Hepatocyte (in vitro differentiated cells): ENCODE measurements at regions not wholly inside any gene's neighbourhood (a gene's known extent, or its start where the extent isn't known, plus 50 kb on each side); places are given as distances from the start of the nearest gene placed in this dataset.

Source experiments
- DNase-seq: peaks from one replicate; pipeline ENCODE4 v3.0.0-alpha.2; 2016; ENCODE audit warnings: low spot score
- H2AFZ ChIP-seq: fragments of 200-600 bp; sonication (generic); 2 replicates; pipeline ENCODE4 v1.6.0; 2016; ENCODE audit warnings: antibody characterized with exemption, mild to moderate bottlenecking
- H3K27ac ChIP-seq: fragments of 200-600 bp; sonication (generic); 2 replicates; pipeline ENCODE4 v1.5.1; 2016; ENCODE audit warnings: mild to moderate bottlenecking
- H3K27me3 ChIP-seq: fragments of 200-600 bp; sonication (generic); 2 replicates; pipeline ENCODE4 v1.6.1; 2016
- H3K36me3 ChIP-seq: fragments of 200-600 bp; sonication (generic); replicated peaks from 2 replicates; pipeline ENCODE4 v1.5.1; 2016; ENCODE audit warnings: low read depth; ENCODE audit not compliant: insufficient read depth
- H3K4me1 ChIP-seq: fragments of 200-600 bp; sonication (generic); 2 replicates; pipeline ENCODE4 v1.5.1; 2016; ENCODE audit warnings: mild to moderate bottlenecking, moderate library complexity; ENCODE audit not compliant: insufficient read depth
- H3K4me2 ChIP-seq: fragments of 200-600 bp; sonication (generic); 2 replicates; pipeline ENCODE4 v1.6.0; 2016
- H3K4me3 ChIP-seq: fragments of 200-600 bp; sonication (generic); 2 replicates; pipeline ENCODE4 v1.5.1; 2016; ENCODE audit warnings: mild to moderate bottlenecking
- H3K79me2 ChIP-seq: fragments of 200-600 bp; sonication (generic); 2 replicates; pipeline ENCODE4 v1.6.0; 2017; ENCODE audit warnings: mild to moderate bottlenecking
- H3K9me2 ChIP-seq: fragments of 200-600 bp; sonication (generic); replicated peaks from 2 replicates; pipeline ENCODE4 v1.6.0; 2017; ENCODE audit warnings: mild to moderate bottlenecking; ENCODE audit not compliant: insufficient read depth
- H3K9me3 ChIP-seq: fragments of 200-600 bp; sonication (generic); 2 replicates; pipeline ENCODE4 v1.5.1; 2016; ENCODE audit warnings: low read depth, mild to moderate bottlenecking
- H4K20me1 ChIP-seq: fragments of 200-600 bp; sonication (generic); 2 replicates; pipeline ENCODE4 v1.6.0; 2016; ENCODE audit warnings: mild to moderate bottlenecking; ENCODE audit not compliant: insufficient read depth, poor library complexity, severe bottlenecking
- EZH2 ChIP-seq: fragments of 200-600 bp; sonication (generic); IDR thresholded peaks from 2 replicates; pipeline ENCODE4 v1.6.1; 2016; ENCODE audit warnings: antibody characterized with exemption, mild to moderate bottlenecking, borderline replicate concordance
- EZH2phosphoT487 ChIP-seq: fragments of 200-600 bp; sonication (generic); IDR thresholded peaks from one replicate; pipeline ENCODE4 v1.6.1; 2018; ENCODE audit warnings: antibody characterized with exemption, mild to moderate bottlenecking, low read depth, moderate library complexity; ENCODE audit not compliant: unreplicated experiment, severe bottlenecking
- WGBS: methylation state at CpG from one replicate; pipeline ENCODE4 v1.1.6; 2016; ENCODE audit warnings: low lambda C conversion rate; ENCODE audit errors: missing lambda C conversion rate; 5-methylcytosine and 5-hydroxymethylcytosine counted together
- TF ChIP-seq, protein P1 (sequence below): fragments of 200-600 bp; sonication (generic); IDR thresholded peaks from 2 replicates; pipeline ENCODE4 v1.5.1; 2016; ENCODE audit warnings: antibody characterized with exemption, mild to moderate bottlenecking; ENCODE audit not compliant: poor library complexity

DNA sequence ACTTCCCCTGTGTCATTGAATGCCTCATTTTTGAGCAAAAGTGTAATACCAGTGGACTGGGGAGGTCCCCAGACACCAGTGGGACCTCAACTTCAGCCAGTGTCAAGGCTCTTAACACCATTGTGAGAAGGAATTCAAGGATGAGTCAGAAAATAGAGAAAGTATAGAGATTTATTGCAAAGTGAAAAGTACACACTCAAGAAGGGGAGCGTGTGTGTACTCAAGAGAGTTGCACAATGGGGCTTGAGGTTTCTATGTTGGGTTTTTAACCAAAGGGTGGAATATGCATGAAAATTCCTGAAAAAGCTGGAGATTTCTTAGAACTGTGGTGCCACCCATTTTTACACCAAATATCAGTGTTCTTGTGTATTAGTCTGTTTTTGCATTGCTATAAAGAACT lies 81.9 kb downstream of the ADCYAP1 start:
- no peak overlapping the region for H3K27ac ChIP-seq
- H3K79me2 ChIP-seq, result no peaks in the 10 kb centered on the region
- no peaks in the 10 kb centered on the region for H3K4me1 ChIP-seq
- H3K4me2 ChIP-seq, result no peak overlapping the region
- no peaks in the 10 kb centered on the region for H3K9me2 ChIP-seq
- no peaks in the 10 kb centered on the region for H3K9me3 ChIP-seq
- 85% methylated on average over 1 of the region's 1 CpG for WGBS
- no peaks in the 10 kb centered on the region for H4K20me1 ChIP-seq
- DNase-seq, result no peak
- H2AFZ ChIP-seq, result no peak overlapping the region
- H3K27me3 ChIP-seq, result no peaks in the 10 kb centered on the region
- no peak for TF ChIP-seq EZH2phosphoT487
- TF ChIP-seq, protein P1, sequence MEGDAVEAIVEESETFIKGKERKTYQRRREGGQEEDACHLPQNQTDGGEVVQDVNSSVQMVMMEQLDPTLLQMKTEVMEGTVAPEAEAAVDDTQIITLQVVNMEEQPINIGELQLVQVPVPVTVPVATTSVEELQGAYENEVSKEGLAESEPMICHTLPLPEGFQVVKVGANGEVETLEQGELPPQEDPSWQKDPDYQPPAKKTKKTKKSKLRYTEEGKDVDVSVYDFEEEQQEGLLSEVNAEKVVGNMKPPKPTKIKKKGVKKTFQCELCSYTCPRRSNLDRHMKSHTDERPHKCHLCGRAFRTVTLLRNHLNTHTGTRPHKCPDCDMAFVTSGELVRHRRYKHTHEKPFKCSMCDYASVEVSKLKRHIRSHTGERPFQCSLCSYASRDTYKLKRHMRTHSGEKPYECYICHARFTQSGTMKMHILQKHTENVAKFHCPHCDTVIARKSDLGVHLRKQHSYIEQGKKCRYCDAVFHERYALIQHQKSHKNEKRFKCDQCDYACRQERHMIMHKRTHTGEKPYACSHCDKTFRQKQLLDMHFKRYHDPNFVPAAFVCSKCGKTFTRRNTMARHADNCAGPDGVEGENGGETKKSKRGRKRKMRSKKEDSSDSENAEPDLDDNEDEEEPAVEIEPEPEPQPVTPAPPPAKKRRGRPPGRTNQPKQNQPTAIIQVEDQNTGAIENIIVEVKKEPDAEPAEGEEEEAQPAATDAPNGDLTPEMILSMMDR, result no peak
- TF ChIP-seq EZH2, result no peak
- H3K4me3 ChIP-seq, result no peak overlapping the region
- no peaks in the 10 kb centered on the region for H3K36me3 ChIP-seq

DNA sequence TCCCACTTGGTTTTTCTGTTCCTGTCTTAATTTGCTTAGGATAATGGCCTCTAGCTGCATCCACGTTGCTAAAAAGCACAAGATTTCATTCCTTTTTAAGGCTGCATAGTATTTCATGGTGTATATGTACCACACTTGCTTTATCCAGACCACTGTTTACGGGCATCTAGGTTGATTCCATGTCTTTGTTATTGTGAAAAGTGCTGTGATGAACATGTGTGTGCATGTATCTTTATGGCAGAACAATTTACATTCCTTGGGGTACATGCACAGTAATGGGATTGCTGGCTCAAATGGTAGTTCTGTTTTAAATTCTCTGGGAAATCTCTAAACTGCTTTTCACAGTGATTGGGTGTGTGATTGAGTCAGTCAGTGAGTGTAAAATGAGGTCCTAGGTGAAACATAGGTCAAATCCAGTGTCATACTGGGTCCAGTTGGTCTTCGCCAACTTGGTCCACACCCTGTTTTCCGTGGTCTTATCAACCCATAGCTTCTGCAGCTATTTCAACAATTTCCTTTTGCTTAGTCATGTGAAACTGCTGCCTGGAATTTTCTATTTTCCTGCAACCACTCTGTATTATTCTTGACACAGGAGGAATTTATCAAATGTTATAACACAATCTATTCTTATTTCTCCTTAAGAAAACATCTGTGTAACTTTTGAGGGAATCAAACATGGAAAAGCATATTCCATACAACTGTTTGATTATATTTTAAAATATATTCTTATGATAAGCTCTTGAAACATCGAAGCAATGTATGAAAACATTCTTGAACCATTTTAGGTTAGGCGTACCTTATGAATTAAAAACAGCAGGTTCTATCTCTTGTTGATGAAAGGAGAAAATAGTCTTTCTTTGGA lies 82.9 kb downstream of the ADCYAP1 start:
- no peak for DNase-seq
- Histone ChIP-seq H3K36me3 (no peaks in the 10 kb centered on the region), H2AFZ (no peak overlapping the region), H3K9me2 (no peaks in the 10 kb centered on the region), H4K20me1 (no peaks in the 10 kb centered on the region), H3K4me3 (no peak overlapping the region), H3K79me2 (no peaks in the 10 kb centered on the region), H3K9me3 (no peaks in the 10 kb centered on the region), H3K27me3 (no peaks in the 10 kb centered on the region), H3K4me2 (no peak overlapping the region), H3K27ac (no peak overlapping the region), H3K4me1 (no peaks in the 10 kb centered on the region)
- no peak for TF ChIP-seq EZH2
- TF ChIP-seq, protein P1, result no peak
- no peak for TF ChIP-seq EZH2phosphoT487
- WGBS, result 84% methylated on average over 6 of the region's 6 CpGs

DNA sequence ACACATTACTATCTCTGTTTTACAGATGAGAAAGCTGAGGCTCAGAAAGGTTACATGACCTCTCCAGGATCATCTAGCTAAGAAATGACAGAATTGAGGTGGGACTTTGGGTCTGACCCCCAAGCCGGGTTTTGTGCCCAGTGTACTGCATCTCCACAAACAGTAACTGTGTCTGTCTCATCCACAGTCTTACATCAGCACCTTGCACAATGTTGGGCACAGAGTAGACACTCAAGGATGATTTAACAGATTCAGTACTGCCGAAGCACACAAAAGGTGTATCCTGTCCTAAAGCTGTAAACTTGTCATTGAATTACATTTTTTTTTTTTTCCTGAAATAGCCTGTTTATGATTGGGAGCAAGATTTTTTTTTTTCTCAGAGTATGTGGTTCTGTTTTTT lies 84.8 kb downstream of the ADCYAP1 start:
- Histone ChIP-seq H2AFZ (no peak overlapping the region), H3K4me1 (no peaks in the 10 kb centered on the region), H3K36me3 (no peaks in the 10 kb centered on the region), H3K27me3 (no peaks in the 10 kb centered on the region), H3K9me2 (no peaks in the 10 kb centered on the region), H3K4me2 (no peak overlapping the region), H3K27ac (no peak overlapping the region), H3K79me2 (no peaks in the 10 kb centered on the region), H4K20me1 (no peaks in the 10 kb centered on the region), H3K4me3 (no peak overlapping the region), H3K9me3 (no peaks in the 10 kb centered on the region)
- DNase-seq, result no peak
- no peak for TF ChIP-seq EZH2phosphoT487
- TF ChIP-seq, protein P1, result no peak
- no peak for TF ChIP-seq EZH2
- 86% methylated on average over 2 of the region's 2 CpGs for WGBS
